ENCODE measurements at regions not wholly inside any gene's neighbourhood (a gene's known extent, or its start where the extent isn't known, plus 50 kb on each side); places are given as distances from the start of the nearest gene placed in this dataset.

DNA sequence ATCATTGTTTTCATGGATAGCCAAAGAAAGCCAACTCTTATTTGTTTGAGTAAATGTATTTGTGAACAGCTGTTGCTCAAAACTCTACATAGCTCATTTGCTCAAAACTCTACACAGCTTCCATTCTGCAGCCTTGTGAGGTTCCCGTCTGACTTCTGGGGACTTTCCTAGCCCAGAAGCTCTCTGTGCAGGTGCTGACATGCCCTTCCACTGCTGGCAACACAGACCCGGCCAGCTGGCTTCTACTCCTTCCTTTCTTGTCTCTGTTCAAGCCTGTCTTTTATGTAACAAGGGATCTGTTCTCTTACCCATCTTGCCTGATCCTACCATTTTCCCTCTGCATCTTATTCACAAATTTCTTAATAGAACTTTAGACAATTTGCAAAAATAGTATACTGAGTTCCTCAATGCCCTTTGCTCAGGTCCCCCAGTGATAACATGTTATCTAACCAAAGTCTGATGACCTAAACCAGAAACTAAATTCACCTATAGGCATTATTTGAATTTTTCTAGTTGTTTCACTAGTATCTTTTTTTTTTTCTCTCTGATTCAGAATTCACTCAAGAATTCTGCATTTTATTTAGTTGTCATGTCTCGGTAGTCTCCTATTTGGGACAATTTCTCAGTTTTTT lies 556.5 kb upstream of the SEMA6A start:
- no peak overlapping the region for H2BK120ac ChIP-seq (ENCODE audit: low read depth, low read length, poor library complexity, severe bottlenecking)
- no peaks in the 10 kb centered on the region for H3K23me2 ChIP-seq (ENCODE audit: insufficient read length, low read depth, low read length, poor library complexity, severe bottlenecking)
- no peaks in the 10 kb centered on the region for H3K9me3 ChIP-seq (ENCODE audit: control insufficient read depth, low read depth, low read length)
- no peak overlapping the region for H3K4me2 ChIP-seq (ENCODE audit: insufficient read depth, insufficient read length, low read length)
- Mint-ChIP-seq H3K36me3 (ENCODE audit: insufficient read depth in 1 of 3, low read depth in 3 of 3) (peaks cover 0 to 13% (median 8%) of the 10 kb centered on the region in 3 experiments; a peak in 4 of 7 replicates), H3K27me3 (ENCODE audit: low read depth) (no peaks in the 10 kb centered on the region), H3K4me3 (no peak overlapping the region), H3K9me3 (peaks cover 3 to 9% of the 10 kb centered on the region in 2 experiments; a peak in 4 of 5 replicates), H3K4me1 (peaks cover 0 to 6% of the 10 kb centered on the region in 2 experiments; a peak in 2 of 4 replicates), H3K27ac (no peak overlapping the region)
- H3T11ph ChIP-seq (ENCODE audit: low read length): no peak overlapping the region
- H2AFZ ChIP-seq (ENCODE audit: low read length): no peak overlapping the region
- H3K9ac ChIP-seq (ENCODE audit: extremely low read depth, insufficient read length, low read length): no peak overlapping the region
- no peak overlapping the region for H2BK12ac ChIP-seq (ENCODE audit: insufficient read length, low read depth, low read length)
- no peak for DNase-seq
- no peak overlapping the region for H2BK5ac ChIP-seq (ENCODE audit: insufficient read length, low read length)
- H3K23ac ChIP-seq (ENCODE audit: insufficient read length, low read depth, low read length): no peak overlapping the region
- H4K91ac ChIP-seq (ENCODE audit: insufficient read length, low read depth, low read length): no peak overlapping the region
- no peak overlapping the region for H2BK15ac ChIP-seq (ENCODE audit: low read depth, low read length)
- H3K14ac ChIP-seq (ENCODE audit: insufficient read depth, low read length): 0 out of 2 replicates have a peak overlapping the region, but pooled peaks have one; percentile 49
- H3K56ac ChIP-seq (ENCODE audit: insufficient read length, low read depth, low read length): no peak overlapping the region
- no peak overlapping the region for H4K8ac ChIP-seq (replicated peaks; ENCODE audit: insufficient read length, low read depth, low read length)
- H4K20me1 ChIP-seq (ENCODE audit: control insufficient read depth, insufficient read depth, insufficient read length): no peaks in the 10 kb centered on the region
- H3K18ac ChIP-seq (ENCODE audit: insufficient read length, low read depth, low read length): no peak overlapping the region
- H4K5ac ChIP-seq (ENCODE audit: insufficient read length, low read depth, low read length): no peak overlapping the region
- no peaks in the 10 kb centered on the region for H3K79me2 ChIP-seq (ENCODE audit: insufficient read depth, low read length)
- TF ChIP-seq, protein P1, sequence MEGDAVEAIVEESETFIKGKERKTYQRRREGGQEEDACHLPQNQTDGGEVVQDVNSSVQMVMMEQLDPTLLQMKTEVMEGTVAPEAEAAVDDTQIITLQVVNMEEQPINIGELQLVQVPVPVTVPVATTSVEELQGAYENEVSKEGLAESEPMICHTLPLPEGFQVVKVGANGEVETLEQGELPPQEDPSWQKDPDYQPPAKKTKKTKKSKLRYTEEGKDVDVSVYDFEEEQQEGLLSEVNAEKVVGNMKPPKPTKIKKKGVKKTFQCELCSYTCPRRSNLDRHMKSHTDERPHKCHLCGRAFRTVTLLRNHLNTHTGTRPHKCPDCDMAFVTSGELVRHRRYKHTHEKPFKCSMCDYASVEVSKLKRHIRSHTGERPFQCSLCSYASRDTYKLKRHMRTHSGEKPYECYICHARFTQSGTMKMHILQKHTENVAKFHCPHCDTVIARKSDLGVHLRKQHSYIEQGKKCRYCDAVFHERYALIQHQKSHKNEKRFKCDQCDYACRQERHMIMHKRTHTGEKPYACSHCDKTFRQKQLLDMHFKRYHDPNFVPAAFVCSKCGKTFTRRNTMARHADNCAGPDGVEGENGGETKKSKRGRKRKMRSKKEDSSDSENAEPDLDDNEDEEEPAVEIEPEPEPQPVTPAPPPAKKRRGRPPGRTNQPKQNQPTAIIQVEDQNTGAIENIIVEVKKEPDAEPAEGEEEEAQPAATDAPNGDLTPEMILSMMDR (conservative IDR thresholded peaks at IDR 0.05): no peak
- H3K27ac ChIP-seq (ENCODE audit: insufficient read length, low read depth, low read length): no peak overlapping the region
- no peak overlapping the region for H2AK5ac ChIP-seq (ENCODE audit: insufficient read length, low read length)
- H2BK20ac ChIP-seq (ENCODE audit: low read depth, low read length, poor library complexity, severe bottlenecking): no peak overlapping the region
- H3K79me1 ChIP-seq (ENCODE audit: insufficient read depth, low read depth, low read length, poor library complexity, severe bottlenecking): no peaks in the 10 kb centered on the region
- H3K4ac ChIP-seq (ENCODE audit: low read depth, low read length): no peak overlapping the region
- H3K27me3 ChIP-seq (ENCODE audit: insufficient read depth, low read length): no peaks in the 10 kb centered on the region
- no CpG with 5 or more reads among the region's 3 CpGs for WGBS (ENCODE audit: extremely low coverage, insufficient read length, low lambda C conversion rate)
- no peaks in the 10 kb centered on the region for H3K4me1 ChIP-seq (ENCODE audit: insufficient read depth, low read length)
